ENCODE measurements at regions not wholly inside any gene's neighbourhood (a gene's known extent, or its start where the extent isn't known, plus 50 kb on each side); places are given as distances from the start of the nearest gene placed in this dataset.

DNA sequence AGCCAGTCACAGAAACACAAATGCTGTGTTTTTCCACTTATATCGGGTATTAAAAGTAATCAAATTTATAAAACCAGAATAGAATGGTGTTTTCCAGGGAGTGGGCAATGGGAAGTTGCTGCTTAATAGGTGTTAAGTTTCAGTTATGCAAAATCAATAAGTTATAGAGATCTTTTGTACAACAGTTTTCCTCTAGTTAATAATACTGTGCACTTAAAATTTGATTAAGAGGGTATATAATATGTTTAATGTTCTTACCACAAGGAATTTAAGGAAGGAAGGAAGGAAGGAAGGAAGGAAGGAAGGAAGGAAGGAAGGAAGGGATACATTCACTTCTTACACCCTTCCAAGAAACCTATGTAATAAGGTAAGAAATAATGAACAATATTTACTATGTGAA is 867.7 kb upstream of the CDH6 start:
- TF ChIP-seq EP300 (IDR thresholded peaks at IDR 0.05) (no peak), POLR2A (IDR thresholded peaks at IDR 0.05; ENCODE audit: low read depth) (no peak)
- TF ChIP-seq, protein P1, sequence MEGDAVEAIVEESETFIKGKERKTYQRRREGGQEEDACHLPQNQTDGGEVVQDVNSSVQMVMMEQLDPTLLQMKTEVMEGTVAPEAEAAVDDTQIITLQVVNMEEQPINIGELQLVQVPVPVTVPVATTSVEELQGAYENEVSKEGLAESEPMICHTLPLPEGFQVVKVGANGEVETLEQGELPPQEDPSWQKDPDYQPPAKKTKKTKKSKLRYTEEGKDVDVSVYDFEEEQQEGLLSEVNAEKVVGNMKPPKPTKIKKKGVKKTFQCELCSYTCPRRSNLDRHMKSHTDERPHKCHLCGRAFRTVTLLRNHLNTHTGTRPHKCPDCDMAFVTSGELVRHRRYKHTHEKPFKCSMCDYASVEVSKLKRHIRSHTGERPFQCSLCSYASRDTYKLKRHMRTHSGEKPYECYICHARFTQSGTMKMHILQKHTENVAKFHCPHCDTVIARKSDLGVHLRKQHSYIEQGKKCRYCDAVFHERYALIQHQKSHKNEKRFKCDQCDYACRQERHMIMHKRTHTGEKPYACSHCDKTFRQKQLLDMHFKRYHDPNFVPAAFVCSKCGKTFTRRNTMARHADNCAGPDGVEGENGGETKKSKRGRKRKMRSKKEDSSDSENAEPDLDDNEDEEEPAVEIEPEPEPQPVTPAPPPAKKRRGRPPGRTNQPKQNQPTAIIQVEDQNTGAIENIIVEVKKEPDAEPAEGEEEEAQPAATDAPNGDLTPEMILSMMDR (IDR thresholded peaks at IDR 0.05): no peak
